WTC11 (cell line): ENCODE measurements at regions not wholly inside any gene's neighbourhood (a gene's known extent, or its start where the extent isn't known, plus 50 kb on each side); places are given as distances from the start of the nearest gene placed in this dataset.
A peak's percentile ranks its signal among the peaks of the same experiment; 100 is the strongest.

ENCODE experiments used
- ATAC-seq: fragments of 200-7000 bp; cut with Tn5 transposase; 2 replicates; pipeline ENCODE4 v1.10.0; 2021; ENCODE audit warnings: mild to moderate bottlenecking, moderate library complexity
- CTCF ChIA-PET: fragments of 300-600 bp; sonication (Branson Sonifier 250); formaldehyde crosslinking; loops from one replicate; lab custom pipeline; 2021; ENCODE audit warnings: antibody characterized with exemption; lab: Charles Lee
- POLR2A ChIA-PET: fragments of 350-600 bp; sonication (Branson Sonifier 250); formaldehyde crosslinking; loops from one replicate; lab custom pipeline; 2021; ENCODE audit warnings: antibody characterized with exemption; lab: Charles Lee
- DNase-seq: peaks from one replicate; pipeline ENCODE4 v3.0.0; 2021; ENCODE audit warnings: low spot score
- H3K27ac Mint-ChIP-seq: 2 replicates; pipeline ENCODE4 v1.8.0; 2021; ENCODE audit warnings: mixed read lengths
- H3K27me3 Mint-ChIP-seq: 2 replicates; pipeline ENCODE4 v1.8.0; 2021; ENCODE audit warnings: low read depth, mild to moderate bottlenecking, moderate library complexity, mixed read lengths
- H3K36me3 Mint-ChIP-seq: 2 replicates; pipeline ENCODE4 v1.8.0; 2021; ENCODE audit warnings: mixed read lengths
- H3K4me1 Mint-ChIP-seq: 2 replicates; pipeline ENCODE4 v1.8.0; 2022; ENCODE audit warnings: mixed read lengths
- H3K4me3 Mint-ChIP-seq: 2 replicates; pipeline ENCODE4 v1.8.0; 2021; ENCODE audit warnings: mild to moderate bottlenecking, moderate library complexity, mixed read lengths
- H3K9me3 Mint-ChIP-seq: 2 replicates; pipeline ENCODE4 v1.8.0; 2021; ENCODE audit warnings: mixed read lengths
- AFF4 ChIP-seq: sonication (generic); formaldehyde crosslinking; IDR thresholded peaks from 2 replicates; pipeline ENCODE4 v1.8.1; 2023; ENCODE audit warnings: mild to moderate bottlenecking, missing genetic modification reagents, borderline replicate concordance
- E2F5 ChIP-seq: sonication (generic); formaldehyde crosslinking; IDR thresholded peaks from 2 replicates; pipeline ENCODE4 v1.8.1; 2022; ENCODE audit warnings: mild to moderate bottlenecking, moderate library complexity, missing genetic modification reagents
- FOXP1 ChIP-seq: sonication (generic); formaldehyde crosslinking; IDR thresholded peaks from 2 replicates; pipeline ENCODE4 v1.8.0; 2022; ENCODE audit warnings: missing genetic modification reagents, mild to moderate bottlenecking, moderate library complexity, borderline replicate concordance
- GABPB1 ChIP-seq: sonication (generic); formaldehyde crosslinking; IDR thresholded peaks from 2 replicates; pipeline ENCODE4 v1.8.1; 2023; ENCODE audit warnings: mild to moderate bottlenecking, missing genetic modification reagents
- GRHL2 ChIP-seq: fragments of 250-450 bp; sonication (Bioruptor Pico); IDR thresholded peaks from 2 replicates; pipeline ENCODE4 v1.8.0; 2022; ENCODE audit warnings: mild to moderate bottlenecking, moderate library complexity; ENCODE audit not compliant: insufficient replicate concordance, severe bottlenecking
- JAZF1 ChIP-seq: fragments of 250-450 bp; sonication (Bioruptor Pico); IDR thresholded peaks from 2 replicates; pipeline ENCODE4 v1.9.0; 2021; ENCODE audit warnings: moderate library complexity, mild to moderate bottlenecking, inconsistent platforms
- PREB ChIP-seq: sonication (generic); formaldehyde crosslinking; IDR thresholded peaks from 2 replicates; pipeline ENCODE4 v1.8.1; 2022; ENCODE audit warnings: mild to moderate bottlenecking, missing genetic modification reagents, moderate library complexity, borderline replicate concordance
- PRRX2 ChIP-seq: fragments of 250-450 bp; sonication (Bioruptor Pico); IDR thresholded peaks from 2 replicates; pipeline ENCODE4 v1.8.0; 2021; ENCODE audit warnings: mild to moderate bottlenecking
- RELA ChIP-seq: sonication (generic); formaldehyde crosslinking; IDR thresholded peaks from 2 replicates; pipeline ENCODE4 v1.8.1; 2022; ENCODE audit warnings: missing genetic modification reagents, mild to moderate bottlenecking, borderline replicate concordance
- SMAD3 ChIP-seq: sonication (generic); formaldehyde crosslinking; IDR thresholded peaks from 2 replicates; pipeline ENCODE4 v1.8.0; 2022; ENCODE audit warnings: missing genetic modification reagents, mild to moderate bottlenecking, borderline replicate concordance
- ZNF416 ChIP-seq: fragments of 250-450 bp; sonication (Bioruptor Pico); IDR thresholded peaks from 2 replicates; pipeline ENCODE4 v1.9.0; 2021; ENCODE audit warnings: mild to moderate bottlenecking, inconsistent platforms
- ZNF512 ChIP-seq: sonication (generic); formaldehyde crosslinking; IDR thresholded peaks from 2 replicates; pipeline ENCODE4 v1.8.1; 2022; ENCODE audit warnings: missing genetic modification reagents, borderline replicate concordance
- TF ChIP-seq, protein P1 (sequence below): fragments of 250-450 bp; sonication (Bioruptor Pico); IDR thresholded peaks from 2 replicates; pipeline ENCODE4 v1.9.0; 2021; ENCODE audit warnings: moderate library complexity, mild to moderate bottlenecking, inconsistent platforms, borderline replicate concordance
- TF ChIP-seq, protein P2 (sequence below): sonication (generic); formaldehyde crosslinking; IDR thresholded peaks from 2 replicates; pipeline ENCODE4 v1.8.0; 2022; ENCODE audit warnings: mild to moderate bottlenecking, missing genetic modification reagents
- TF ChIP-seq, protein P3 (sequence below): fragments of 250-450 bp; sonication (Bioruptor Pico); IDR thresholded peaks from 2 replicates; pipeline ENCODE4 v1.9.0; 2021; ENCODE audit warnings: mild to moderate bottlenecking

- H3K36me3 Mint-ChIP-seq: peaks cover 78% of the 10 kb centered on the region
- ChIA-PET CTCF (no interaction called here), POLR2A (no interaction called here)
- DNase-seq: no peak
- peaks cover 60% of the 10 kb centered on the region for H3K4me1 Mint-ChIP-seq
- H3K4me3 Mint-ChIP-seq: no peak overlapping the region
- TF ChIP-seq, protein P1, sequence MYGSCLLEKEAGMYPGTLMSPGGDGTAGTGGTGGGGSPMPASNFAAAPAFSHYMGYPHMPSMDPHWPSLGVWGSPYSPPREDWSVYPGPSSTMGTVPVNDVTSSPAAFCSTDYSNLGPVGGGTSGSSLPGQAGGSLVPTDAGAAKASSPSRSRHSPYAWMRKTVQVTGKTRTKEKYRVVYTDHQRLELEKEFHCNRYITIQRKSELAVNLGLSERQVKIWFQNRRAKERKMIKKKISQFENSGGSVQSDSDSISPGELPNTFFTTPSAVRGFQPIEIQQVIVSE (CRISPR knock-in tag): no peak
- TF ChIP-seq GRHL2 (CRISPR knock-in tag) (no peak), GABPB1 (no peak), RELA (no peak), SMAD3 (no peak), JAZF1 (no peak), E2F5 (no peak), AFF4 (CRISPR knock-in tag) (no peak), FOXP1 (no peak), ZNF416 (no peak)
- TF ChIP-seq, protein P2, sequence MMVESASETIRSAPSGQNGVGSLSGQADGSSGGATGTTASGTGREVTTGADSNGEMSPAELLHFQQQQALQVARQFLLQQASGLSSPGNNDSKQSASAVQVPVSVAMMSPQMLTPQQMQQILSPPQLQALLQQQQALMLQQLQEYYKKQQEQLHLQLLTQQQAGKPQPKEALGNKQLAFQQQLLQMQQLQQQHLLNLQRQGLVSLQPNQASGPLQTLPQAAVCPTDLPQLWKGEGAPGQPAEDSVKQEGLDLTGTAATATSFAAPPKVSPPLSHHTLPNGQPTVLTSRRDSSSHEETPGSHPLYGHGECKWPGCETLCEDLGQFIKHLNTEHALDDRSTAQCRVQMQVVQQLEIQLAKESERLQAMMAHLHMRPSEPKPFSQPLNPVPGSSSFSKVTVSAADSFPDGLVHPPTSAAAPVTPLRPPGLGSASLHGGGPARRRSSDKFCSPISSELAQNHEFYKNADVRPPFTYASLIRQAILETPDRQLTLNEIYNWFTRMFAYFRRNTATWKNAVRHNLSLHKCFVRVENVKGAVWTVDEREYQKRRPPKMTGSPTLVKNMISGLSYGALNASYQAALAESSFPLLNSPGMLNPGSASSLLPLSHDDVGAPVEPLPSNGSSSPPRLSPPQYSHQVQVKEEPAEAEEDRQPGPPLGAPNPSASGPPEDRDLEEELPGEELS: no peak
- TF ChIP-seq, protein P3, sequence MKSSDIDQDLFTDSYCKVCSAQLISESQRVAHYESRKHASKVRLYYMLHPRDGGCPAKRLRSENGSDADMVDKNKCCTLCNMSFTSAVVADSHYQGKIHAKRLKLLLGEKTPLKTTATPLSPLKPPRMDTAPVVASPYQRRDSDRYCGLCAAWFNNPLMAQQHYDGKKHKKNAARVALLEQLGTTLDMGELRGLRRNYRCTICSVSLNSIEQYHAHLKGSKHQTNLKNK (CRISPR knock-in tag): no peak
- no peak for ATAC-seq
- H3K27me3 Mint-ChIP-seq: no peaks in the 10 kb centered on the region; the same call in 1 of the 2 replicates
- 0 out of 2 replicates have a peak overlapping the region, but pooled peaks have one; percentile 45 for H3K27ac Mint-ChIP-seq
- H3K9me3 Mint-ChIP-seq: peaks cover 83% of the 10 kb centered on the region
Observed at GRCh38 chr6:141470810-141471209, 661.9 kb upstream of the GJE1 start.

DNA sequence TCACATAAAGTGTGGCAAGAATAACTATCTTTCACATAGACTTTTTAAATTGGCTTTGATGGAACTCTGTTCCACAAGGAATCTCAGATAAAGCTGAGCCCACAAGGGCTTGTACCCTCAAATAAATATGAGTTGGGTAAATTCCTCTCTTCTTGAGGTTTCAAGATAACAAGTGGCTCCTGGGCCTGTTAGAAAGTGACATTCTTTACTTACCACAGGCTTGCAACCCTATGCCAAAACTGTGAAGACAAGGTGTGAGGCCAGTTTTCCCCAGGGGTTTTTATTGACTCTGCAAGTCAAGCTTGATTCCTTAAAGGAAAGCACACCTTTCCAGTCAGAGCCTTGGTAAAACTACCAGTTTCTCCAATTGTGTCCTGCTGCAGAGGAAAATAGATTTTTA, 664.8 kb upstream of the GJE1 start:
- DNase-seq: no peak
- H3K27ac Mint-ChIP-seq: peak overlapping the region; percentile 93
- H3K27me3 Mint-ChIP-seq: no peaks in the 10 kb centered on the region; the same call in 1 of the 2 replicates
- H3K36me3 Mint-ChIP-seq: peaks cover 51% of the 10 kb centered on the region
- H3K4me3 Mint-ChIP-seq: no peak overlapping the region
- ATAC-seq: no peak
- H3K9me3 Mint-ChIP-seq: peaks cover 54% of the 10 kb centered on the region
- POLR2A ChIA-PET: interaction anchor here (0.6 kb wide), 1 partner anchor 8 kb away, joined by 5 read pairs; no protein-coding TSS in a partner anchor
- CTCF ChIA-PET: no interaction called here
- peaks cover 57% of the 10 kb centered on the region for H3K4me1 Mint-ChIP-seq
- TF ChIP-seq ZNF512 (CRISPR knock-in tag): no peak
- TF ChIP-seq PRRX2 (CRISPR knock-in tag): no peak
- no peak for TF ChIP-seq PREB (CRISPR knock-in tag)
- TF ChIP-seq AFF4 (CRISPR knock-in tag): no peak
- TF ChIP-seq, protein P3 (CRISPR knock-in tag): no peak
